Kidney (tissue), 13 donors: ENCODE measurements at regions not wholly inside any gene's neighbourhood (a gene's known extent, or its start where the extent isn't known, plus 50 kb on each side); places are given as distances from the start of the nearest gene placed in this dataset.

Experiments
- DNase-seq, 5 donors: peaks; one replicate each; pipeline ENCODE4 v3.0.0-alpha.2; 2013 to 2020
- FAIRE-seq: peaks from 2 replicates; lab custom pipeline; 2012; peaks lifted over from hg19 to GRCh38; lab: Jason Lieb, UNC
- H3K27ac ChIP-seq, 2 donors: one replicate each; pipeline ENCODE4 v1.7.0; 2013; ENCODE audit warnings: low read depth in 2 of 2, low read length in 2 of 2, inconsistent platforms in 1 of 2
- H3K27me3 ChIP-seq: one replicate; pipeline ENCODE4 v1.7.1; 2013; ENCODE audit warnings: low read length, inconsistent platforms; ENCODE audit not compliant: control insufficient read depth, insufficient read depth
- H3K36me3 ChIP-seq, 3 donors: one replicate each; pipeline versions ENCODE4 v1.7.0 to v1.7.1; 2013; ENCODE audit warnings: low read length in 3 of 3, control low read depth in 1 of 3, inconsistent platforms in 1 of 3; ENCODE audit not compliant: insufficient read depth in 3 of 3, control insufficient read depth in 2 of 3
- H3K4me1 ChIP-seq, 3 donors: one replicate each; pipeline versions ENCODE4 v1.7.0 to v1.7.1; 2013; ENCODE audit warnings: low read length in 3 of 3, inconsistent platforms in 1 of 3, low read depth in 1 of 3; ENCODE audit not compliant: control insufficient read depth in 2 of 3, insufficient read depth in 2 of 3
- H3K4me3 ChIP-seq, 3 donors: one replicate each; pipeline versions ENCODE4 v1.7.0 to v1.8.1; 2013; ENCODE audit warnings: low read length in 3 of 3, control low read depth in 1 of 3, inconsistent platforms in 1 of 3
- H3K9ac ChIP-seq, 3 donors: one replicate each; pipeline versions ENCODE4 v1.7.0 to v1.7.1; 2013; ENCODE audit warnings: low read length in 3 of 3, control low read depth in 1 of 3, inconsistent platforms in 1 of 3
- H3K9me3 ChIP-seq, 3 donors: one replicate each; pipeline versions ENCODE4 v1.7.0 to v1.7.1; 2013; ENCODE audit warnings: low read length in 3 of 3, control low read depth in 1 of 3, inconsistent platforms in 1 of 3; ENCODE audit not compliant: control insufficient read depth in 2 of 3, insufficient read depth in 1 of 3
- CTCF ChIP-seq: IDR thresholded peaks from 3 replicates; pipeline ENCODE4 v1.5.1; 2012; ENCODE audit warnings: mild to moderate bottlenecking, moderate library complexity, borderline replicate concordance; ENCODE audit not compliant: insufficient read depth; ENCODE audit errors: extremely low read depth
- intact Hi-C: fragments of 100-400 bp; cut with DNase I; formaldehyde crosslinking; loops from one replicate; pipeline ENCODE4 v1.11.1; 2022
- donor health status: control.
- donor health status: control.
- donor health status: control.
- donor health status: control.
- donor health status: control.
- donor health status: DM: yes; HTN: yes; CAD: no.
- donor health status: Normal renal cell carcinoma (clear cell type).

- DNase-seq (no peak), FAIRE-seq (no peak)
- TF ChIP-seq CTCF, result no peak
- intact Hi-C loops, result no loop called here
- no peaks in the 10 kb centered on the region for H3K36me3 ChIP-seq
- no peak overlapping the region for H3K27ac ChIP-seq
- no peaks in the 10 kb centered on the region for H3K9me3 ChIP-seq
- H3K4me3 ChIP-seq, result no peak overlapping the region
- no peaks in the 10 kb centered on the region for H3K4me1 ChIP-seq
- no peaks in the 10 kb centered on the region for H3K27me3 ChIP-seq
- H3K9ac ChIP-seq, result no peak overlapping the region
These were observed 871.4 kb upstream of the KLHL29 start for GRCh38 chr2:22513563-22513962.

GRCh38 chr2:22517141-22517540 is 867.8 kb upstream of the KLHL29 start:
- DNase-seq (no peak), FAIRE-seq (no peak)
- Histone ChIP-seq H3K9ac (no peak overlapping the region), H3K27ac (no peak overlapping the region), H3K27me3 (no peaks in the 10 kb centered on the region), H3K36me3 (no peaks in the 10 kb centered on the region), H3K4me3 (no peak overlapping the region), H3K9me3 (no peaks in the 10 kb centered on the region), H3K4me1 (no peaks in the 10 kb centered on the region)
- intact Hi-C loops, result no loop called here
- TF ChIP-seq CTCF, result no peak

- Histone ChIP-seq H3K4me1 (no peaks in the 10 kb centered on the region), H3K4me3 (no peak overlapping the region), H3K9me3 (no peaks in the 10 kb centered on the region), H3K27ac (no peak overlapping the region), H3K36me3 (no peaks in the 10 kb centered on the region), H3K9ac (no peak overlapping the region), H3K27me3 (no peaks in the 10 kb centered on the region)
- TF ChIP-seq CTCF, result no peak
- FAIRE-seq (no peak), DNase-seq (no peak)
- intact Hi-C loops, result no loop called here
These were observed 866.3 kb upstream of the KLHL29 start for GRCh38 chr2:22518641-22519040.
